Activated CD8-positive, alpha-beta T cell treated with anti-CD3 and anti-CD28 coated beads, Interleukin-2, amount 10 ng/mL, durations not matched to agents 7 days and 5 days (primary cell): ENCODE measurements at regions not wholly inside any gene's neighbourhood (a gene's known extent, or its start where the extent isn't known, plus 50 kb on each side); places are given as distances from the start of the nearest gene placed in this dataset.

ENCODE experiments used
- ATAC-seq: fragments of 150-1000 bp; cut with Tn5 transposase; one replicate; pipeline ENCODE4 v1.10.0; 2021; ENCODE audit warnings: moderate library complexity
- CTCF ChIA-PET: fragments of 350-600 bp; sonication (Branson Sonifier 250); formaldehyde crosslinking; loops from one replicate; lab custom pipeline; 2021; ENCODE audit warnings: antibody characterized with exemption; lab: Charles Lee
- POLR2A ChIA-PET: fragments of 350-600 bp; sonication (Branson Sonifier 250); formaldehyde crosslinking; loops from one replicate; lab custom pipeline; 2021; ENCODE audit warnings: antibody characterized with exemption; lab: Charles Lee
- DNase-seq: peaks from one replicate; pipeline ENCODE4 v3.0.0-alpha.2; 2020
- H3K27ac Mint-ChIP-seq: one replicate; pipeline ENCODE4 v1.8.0; 2021; ENCODE audit warnings: mild to moderate bottlenecking, mixed read lengths
- H3K27me3 Mint-ChIP-seq: one replicate; pipeline ENCODE4 v1.8.0; 2021; ENCODE audit warnings: low read depth, mixed read lengths
- H3K36me3 Mint-ChIP-seq: one replicate; pipeline ENCODE4 v1.8.0; 2021; ENCODE audit warnings: low read depth, mixed read lengths
- H3K4me1 Mint-ChIP-seq: one replicate; pipeline ENCODE4 v1.8.0; 2021; ENCODE audit warnings: low read depth, mixed read lengths
- H3K4me3 Mint-ChIP-seq: one replicate; pipeline ENCODE4 v1.8.0; 2021; ENCODE audit warnings: mild to moderate bottlenecking, mixed read lengths
- H3K9me3 Mint-ChIP-seq: one replicate; pipeline ENCODE4 v1.8.0; 2022; ENCODE audit warnings: mixed read lengths; ENCODE audit not compliant: insufficient read depth

DNA sequence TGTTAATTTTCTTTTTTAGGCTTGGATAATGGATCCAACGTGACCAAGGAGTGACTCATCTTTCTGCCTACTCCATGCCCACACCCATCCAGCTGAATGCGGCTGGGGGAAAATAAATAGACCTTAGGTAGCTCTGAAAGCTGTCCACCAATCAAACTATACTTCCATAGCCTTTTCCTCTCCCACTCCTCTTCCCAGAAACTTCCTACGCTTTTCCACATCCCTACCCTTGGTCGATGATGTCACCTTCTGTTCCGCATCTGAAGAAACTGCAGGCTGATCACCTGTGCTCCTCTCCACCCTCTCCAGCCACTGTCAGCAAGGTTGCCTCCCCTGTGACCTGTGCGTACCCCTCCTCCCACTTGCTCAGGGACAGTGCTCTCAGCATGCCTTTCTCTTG, 359.8 kb upstream of the KLF6 start:
- Mint-ChIP-seq H3K36me3 (peaks cover 18% of the 10 kb centered on the region), H3K27ac (no peak overlapping the region), H3K27me3 (peaks cover 2% of the 10 kb centered on the region), H3K4me1 (no peaks in the 10 kb centered on the region), H3K4me3 (no peak overlapping the region), H3K9me3 (peaks cover 18% of the 10 kb centered on the region)
- CTCF ChIA-PET, result no interaction called here
- DNase-seq, result no peak
- POLR2A ChIA-PET, result no interaction called here
- ATAC-seq, result no peak

DNA sequence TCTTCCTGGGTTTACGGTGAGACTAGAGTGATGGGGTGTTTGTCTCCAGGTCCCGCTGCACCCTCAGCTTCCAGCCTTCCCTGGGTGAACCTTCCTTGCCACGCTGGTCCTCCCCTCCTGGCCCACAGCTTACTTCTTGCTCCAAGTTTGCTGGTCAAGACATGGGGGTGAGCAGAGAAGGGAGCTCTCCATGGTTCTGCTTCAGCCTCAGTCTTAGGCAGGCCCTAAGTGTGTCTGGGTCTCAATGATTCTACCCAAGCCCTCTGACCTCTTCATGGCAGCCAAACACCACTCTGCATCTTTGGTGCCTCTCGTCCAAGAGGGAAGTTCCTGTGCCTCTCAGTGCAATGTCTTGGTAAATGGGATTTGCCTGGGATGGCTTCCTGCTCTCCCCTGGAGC, 356.5 kb upstream of the KLF6 start:
- Mint-ChIP-seq H3K27me3 (peaks cover 2% of the 10 kb centered on the region), H3K4me3 (no peak overlapping the region), H3K9me3 (peaks cover 28% of the 10 kb centered on the region), H3K27ac (no peak overlapping the region), H3K4me1 (peaks cover 5% of the 10 kb centered on the region), H3K36me3 (peaks cover 23% of the 10 kb centered on the region)
- ATAC-seq (no peak), DNase-seq (no peak)
- CTCF ChIA-PET, result no interaction called here
- POLR2A ChIA-PET, result no interaction called here

- CTCF ChIA-PET, result interaction anchor here (0.8 kb wide), 1 partner anchor 17 kb away, joined by 3 read pairs; no protein-coding TSS in a partner anchor
- H3K36me3 Mint-ChIP-seq, result peaks cover 35% of the 10 kb centered on the region
Measured at GRCh38 chr10:4138146-4138721, 353.2 kb upstream of the KLF6 start.

GRCh38 chr10:4137299-4137698, 352.3 kb upstream of the KLF6 start:
- Mint-ChIP-seq H3K27me3 (no peaks in the 10 kb centered on the region), H3K27ac (no peak overlapping the region), H3K4me1 (peaks cover 26% of the 10 kb centered on the region), H3K9me3 (peaks cover 28% of the 10 kb centered on the region), H3K4me3 (no peak overlapping the region), H3K36me3 (peaks cover 33% of the 10 kb centered on the region)
- no peak for DNase-seq
- CTCF ChIA-PET, result no interaction called here
- POLR2A ChIA-PET, result interaction anchor here (0.8 kb wide), 1 partner anchor 352 kb away, joined by 3 read pairs; the partner anchor contains the start of gene KLF6
- ATAC-seq, result no peak

More at GRCh38 chr10:4138146-4138721, 353.2 kb upstream of the KLF6 start:
- Mint-ChIP-seq H3K27ac (no peak overlapping the region), H3K4me3 (no peak overlapping the region), H3K27me3 (peaks cover 2% of the 10 kb centered on the region), H3K9me3 (peaks cover 28% of the 10 kb centered on the region), H3K4me1 (peaks cover 26% of the 10 kb centered on the region)
- ATAC-seq (no peak), DNase-seq (no peak)
- POLR2A ChIA-PET, result no interaction called here

- H3K36me3 Mint-ChIP-seq, result peaks cover 26% of the 10 kb centered on the region
- DNase-seq, result no peak
- no peak for ATAC-seq
- H3K27me3 Mint-ChIP-seq, result no peaks in the 10 kb centered on the region
- H3K4me1 Mint-ChIP-seq, result peaks cover 26% of the 10 kb centered on the region
- ChIA-PET CTCF (interaction anchor here (1.3 kb wide), 1 partner anchor 176 kb away, joined by 3 read pairs; no protein-coding TSS in a partner anchor), POLR2A (interaction anchor here (1.3 kb wide), 1 partner anchor 352 kb away, joined by 3 read pairs; no protein-coding TSS in a partner anchor)
- no peak overlapping the region for H3K4me3 Mint-ChIP-seq
- H3K9me3 Mint-ChIP-seq, result peaks cover 20% of the 10 kb centered on the region
- H3K27ac Mint-ChIP-seq, result peak overlapping the region; percentile 47
Measured at GRCh38 chr10:4136121-4136520, 351.1 kb upstream of the KLF6 start.

GRCh38 chr10:4132216-4132556, 347.2 kb upstream of the KLF6 start:
- CTCF ChIA-PET, result no interaction called here
- POLR2A ChIA-PET, result interaction anchor here (3.1 kb wide), 1 partner anchor 348 kb away, joined by 26 read pairs; the partner anchor contains the start of gene KLF6
- peaks cover 41% of the 10 kb centered on the region for H3K4me1 Mint-ChIP-seq

GRCh38 chr10:4131407-4132215, 346.6 kb upstream of the KLF6 start:
- Mint-ChIP-seq H3K27me3 (no peaks in the 10 kb centered on the region), H3K4me3 (no peak overlapping the region), H3K36me3 (peaks cover 41% of the 10 kb centered on the region), H3K27ac (no peak overlapping the region), H3K9me3 (peaks cover 9% of the 10 kb centered on the region), H3K4me1 (peaks cover 39% of the 10 kb centered on the region)
- DNase-seq (peak; percentile 68), ATAC-seq (peak; percentile 83)
- CTCF ChIA-PET, result interaction anchor here (0.5 kb wide), 1 partner anchor 244 kb away, joined by 3 read pairs; no protein-coding TSS in a partner anchor
- POLR2A ChIA-PET, result interaction anchor here (0.6 to 3.1 kb wide), 5 partner anchors 8 to 355 kb away, joined by 3 to 26 read pairs (median 6); partner anchors contain the start of gene KLF6

More at GRCh38 chr10:4132216-4132556, 347.2 kb upstream of the KLF6 start:
- ATAC-seq (no peak), DNase-seq (no peak)
- Mint-ChIP-seq H3K9me3 (peaks cover 7% of the 10 kb centered on the region), H3K36me3 (peaks cover 37% of the 10 kb centered on the region), H3K4me3 (no peak overlapping the region), H3K27ac (no peak overlapping the region), H3K27me3 (no peaks in the 10 kb centered on the region)

DNA sequence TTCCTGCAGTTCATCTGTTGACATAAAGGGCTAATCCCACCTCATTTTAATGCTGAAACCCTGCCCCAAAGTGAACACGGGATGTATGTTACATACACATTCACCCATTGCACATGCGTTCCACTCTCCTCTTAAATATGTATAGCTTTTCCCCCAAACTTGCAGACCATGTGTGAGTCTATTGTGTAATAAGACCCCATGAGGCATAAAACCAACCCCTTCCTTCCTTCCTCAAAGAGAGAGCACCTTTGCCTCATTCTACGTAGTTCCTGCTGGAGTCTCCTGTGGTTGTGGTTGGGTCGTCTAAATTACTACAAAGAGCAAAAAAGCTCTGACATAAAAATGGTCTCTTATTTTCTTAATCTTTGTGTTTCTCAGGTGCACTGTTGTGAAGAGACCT, 345.7 kb upstream of the KLF6 start:
- peak; percentile 52 for ATAC-seq
- H3K4me3 Mint-ChIP-seq, result no peak overlapping the region
- H3K4me1 Mint-ChIP-seq, result peaks cover 40% of the 10 kb centered on the region
- peak; percentile 42 for DNase-seq
- H3K9me3 Mint-ChIP-seq, result peaks cover 16% of the 10 kb centered on the region
- ChIA-PET POLR2A (interaction anchor here (0.7 to 3.1 kb wide), 5 partner anchors 9 to 347 kb away, joined by 3 to 26 read pairs (median 6); partner anchors contain the start of gene KLF6), CTCF (no interaction called here)
- no peaks in the 10 kb centered on the region for H3K27me3 Mint-ChIP-seq
- H3K36me3 Mint-ChIP-seq, result peaks cover 50% of the 10 kb centered on the region
- no peak overlapping the region for H3K27ac Mint-ChIP-seq

- H3K9me3 Mint-ChIP-seq, result peaks cover 19% of the 10 kb centered on the region
- H3K27ac Mint-ChIP-seq, result no peak overlapping the region
- peaks cover 37% of the 10 kb centered on the region for H3K4me1 Mint-ChIP-seq
- no peaks in the 10 kb centered on the region for H3K27me3 Mint-ChIP-seq
- H3K36me3 Mint-ChIP-seq, result peaks cover 51% of the 10 kb centered on the region
- no peak overlapping the region for H3K4me3 Mint-ChIP-seq
- CTCF ChIA-PET, result no interaction called here
- DNase-seq, result no peak
- POLR2A ChIA-PET, result interaction anchor here (0.6 to 3.1 kb wide), 5 partner anchors 26 to 367 kb away, joined by 3 to 26 read pairs (median 3); partner anchors contain the start of gene KLF6
- no peak for ATAC-seq
Measured at GRCh38 chr10:4129866-4130477, 345.0 kb upstream of the KLF6 start.

DNA sequence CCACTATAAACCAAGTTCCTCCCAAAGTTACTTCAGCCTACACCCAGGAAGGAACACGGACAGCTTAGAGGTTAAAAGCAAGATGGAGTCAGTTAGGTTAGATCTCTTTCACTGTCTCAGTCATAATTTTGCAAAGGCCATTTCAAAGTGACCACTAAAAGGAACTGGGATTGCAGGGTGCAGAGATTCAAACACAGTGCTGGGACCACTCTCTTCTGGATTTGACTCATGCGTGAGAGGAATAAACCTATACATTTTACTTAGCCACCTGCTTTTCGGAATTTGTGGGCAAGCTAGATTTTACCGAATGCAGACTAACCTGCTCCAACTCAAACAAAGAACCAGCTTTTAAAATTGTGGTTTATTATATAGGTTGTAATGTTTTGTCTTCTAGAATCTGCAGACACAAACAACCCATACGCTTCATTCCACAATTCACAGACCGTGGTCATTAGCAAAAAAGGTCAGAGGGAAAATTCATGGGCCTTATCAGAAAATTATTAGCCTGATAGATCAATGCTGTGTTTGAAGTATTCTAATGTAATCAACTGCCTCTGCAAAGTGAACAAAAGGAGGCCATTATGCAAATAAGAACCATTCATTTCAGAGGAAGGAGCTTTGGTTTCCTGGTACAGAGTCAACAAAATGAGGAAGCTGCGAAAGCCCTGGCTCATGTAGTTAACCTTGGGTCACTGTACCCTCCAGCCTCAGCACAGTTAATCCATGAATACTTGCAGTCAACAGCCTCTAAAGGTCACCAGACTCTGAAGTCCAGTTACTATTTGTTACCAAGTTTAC, 342.7 kb upstream of the KLF6 start:
- H3K27ac Mint-ChIP-seq, result peak overlapping the region; percentile 41
- no peak overlapping the region for H3K4me3 Mint-ChIP-seq
- no peaks in the 10 kb centered on the region for H3K27me3 Mint-ChIP-seq
- peaks cover 26% of the 10 kb centered on the region for H3K9me3 Mint-ChIP-seq
- DNase-seq (no peak), ATAC-seq (no peak)
- ChIA-PET CTCF (interaction anchor here (0.6 to 1.2 kb wide), 4 partner anchors 9 to 145 kb away, joined by 3 to 4 read pairs (median 3); no protein-coding TSS in a partner anchor), POLR2A (interaction anchor here (1.3 kb wide), 1 partner anchor 342 kb away, joined by 7 read pairs; the partner anchor contains the start of gene KLF6)
- H3K4me1 Mint-ChIP-seq, result peaks cover 37% of the 10 kb centered on the region
- H3K36me3 Mint-ChIP-seq, result peaks cover 50% of the 10 kb centered on the region

DNA sequence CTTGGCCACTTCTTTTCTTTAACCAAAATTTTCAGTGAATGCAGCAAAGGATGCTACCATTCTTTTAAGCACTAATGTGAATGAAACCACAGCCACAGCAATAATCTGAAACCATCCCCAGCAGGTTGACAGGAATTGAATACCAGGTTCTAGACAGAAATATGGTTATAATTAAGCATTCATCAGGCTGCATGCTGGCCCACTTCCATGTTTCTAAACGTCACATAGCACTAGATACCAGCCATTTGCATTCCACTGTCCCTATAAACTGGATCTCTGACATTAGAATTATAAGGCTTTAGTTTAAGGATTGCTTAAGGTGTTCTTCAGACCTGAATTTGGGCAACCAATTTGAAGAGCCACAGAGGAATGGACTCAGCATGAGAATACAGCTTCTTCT, 340.8 kb upstream of the KLF6 start:
- ChIA-PET POLR2A (no interaction called here), CTCF (no interaction called here)
- Mint-ChIP-seq H3K36me3 (peaks cover 50% of the 10 kb centered on the region), H3K27me3 (no peaks in the 10 kb centered on the region), H3K27ac (no peak overlapping the region), H3K9me3 (peaks cover 26% of the 10 kb centered on the region), H3K4me1 (peaks cover 47% of the 10 kb centered on the region), H3K4me3 (no peak overlapping the region)
- no peak for ATAC-seq
- DNase-seq, result no peak
